ENCODE measurements at regions not wholly inside any gene's neighbourhood (a gene's known extent, or its start where the extent isn't known, plus 50 kb on each side); places are given as distances from the start of the nearest gene placed in this dataset.

DNA sequence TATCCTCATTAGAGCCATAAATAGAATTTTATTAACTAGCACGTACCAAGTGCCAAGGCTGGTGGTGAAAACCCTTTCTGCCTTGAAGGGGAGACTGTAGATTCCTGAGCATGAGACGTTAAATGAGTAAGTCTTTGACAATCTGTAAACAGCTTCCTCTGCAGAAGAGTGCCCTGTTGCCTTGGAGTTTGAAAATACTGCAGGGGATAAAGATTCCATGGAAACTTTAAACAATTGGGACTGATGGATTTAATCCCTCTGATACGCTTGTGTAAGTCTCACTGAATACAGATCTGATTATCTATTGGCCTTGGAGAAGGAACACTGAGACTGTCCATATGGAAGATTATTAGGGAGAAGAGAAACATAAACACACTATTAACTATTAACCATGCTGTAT, 1053.4 kb upstream of the RBFOX1 start:
- DNase-seq (ENCODE audit: low spot score), result no peak

DNA sequence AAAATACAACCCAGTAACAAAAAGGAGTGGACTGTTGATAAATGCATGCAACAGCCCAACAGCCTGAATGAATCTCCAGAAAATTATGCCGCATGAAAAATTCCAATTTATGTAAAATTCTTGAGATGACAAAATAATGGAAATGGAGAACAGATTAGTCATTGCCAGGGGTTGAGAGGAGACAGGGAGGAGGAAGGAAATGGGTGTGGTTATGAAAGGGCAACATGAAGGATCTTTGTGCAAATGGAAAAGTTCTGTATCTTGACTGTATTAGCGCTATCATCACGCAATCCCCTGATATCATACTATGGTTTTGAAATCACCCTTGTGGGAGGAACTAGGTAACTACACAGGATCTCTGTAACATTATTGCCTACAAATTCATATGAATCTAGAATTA, 1058.3 kb upstream of the RBFOX1 start:
- DNase-seq (ENCODE audit: low spot score), result no peak

DNA sequence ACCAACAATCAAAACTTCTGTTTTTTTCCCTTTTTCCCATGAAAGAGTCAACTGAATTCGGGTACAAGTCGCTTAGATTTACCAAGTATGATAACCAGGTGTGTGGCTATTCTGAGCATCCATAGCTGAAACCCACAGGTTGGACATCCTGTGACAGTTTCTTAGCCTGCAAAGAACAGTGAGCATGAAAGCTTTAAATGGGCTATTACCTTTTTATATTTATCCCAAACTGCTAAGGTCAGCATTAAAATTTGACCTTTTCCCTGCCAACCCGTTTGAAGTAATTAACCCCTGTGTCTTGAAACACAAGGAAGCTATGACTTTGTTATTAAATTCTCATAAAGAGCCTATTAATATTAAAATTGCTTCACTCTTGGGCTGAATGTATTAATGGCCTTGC, 1065.0 kb upstream of the RBFOX1 start:
- no peak for DNase-seq (ENCODE audit: low spot score)

DNA sequence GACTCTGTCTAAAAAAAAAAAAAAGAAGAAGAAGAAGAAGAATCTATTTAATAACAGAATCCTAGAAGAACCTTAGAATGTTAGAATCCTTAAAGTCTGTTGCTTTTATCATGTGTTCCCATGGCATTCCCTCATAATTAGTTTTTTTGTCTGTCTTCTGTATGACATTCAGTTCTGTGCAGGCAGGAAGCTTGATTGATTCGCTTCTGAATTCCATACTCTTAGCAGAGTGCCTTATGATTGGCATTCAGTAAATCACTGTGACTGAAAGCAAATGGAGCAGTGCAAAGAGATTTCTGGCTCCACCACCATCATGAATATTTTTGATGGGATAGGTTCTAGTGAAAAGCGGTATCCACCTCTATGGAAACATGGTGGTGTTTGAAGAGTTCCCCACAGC, 1065.9 kb upstream of the RBFOX1 start:
- no peak for DNase-seq (ENCODE audit: low spot score)

DNA sequence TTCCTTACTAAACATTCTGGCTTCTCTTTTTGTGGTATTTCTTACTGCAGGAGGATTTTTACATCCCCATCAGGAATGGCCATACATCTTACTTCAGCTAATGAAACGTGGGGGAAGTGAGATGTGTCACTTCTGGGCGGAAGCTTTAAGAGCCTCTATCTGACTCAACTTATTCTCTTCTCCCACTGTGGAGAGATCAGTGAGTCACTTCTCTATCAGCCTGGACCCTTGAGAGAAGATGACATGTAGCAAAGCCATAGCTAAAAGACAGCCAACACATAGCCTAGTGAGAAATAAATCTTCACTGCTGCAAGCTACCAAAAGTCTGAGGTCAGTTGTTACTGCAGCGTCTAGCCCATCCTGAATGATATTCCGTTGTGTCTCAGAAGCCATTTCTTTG, 1066.7 kb upstream of the RBFOX1 start:
- DNase-seq (ENCODE audit: low spot score), result no peak

DNA sequence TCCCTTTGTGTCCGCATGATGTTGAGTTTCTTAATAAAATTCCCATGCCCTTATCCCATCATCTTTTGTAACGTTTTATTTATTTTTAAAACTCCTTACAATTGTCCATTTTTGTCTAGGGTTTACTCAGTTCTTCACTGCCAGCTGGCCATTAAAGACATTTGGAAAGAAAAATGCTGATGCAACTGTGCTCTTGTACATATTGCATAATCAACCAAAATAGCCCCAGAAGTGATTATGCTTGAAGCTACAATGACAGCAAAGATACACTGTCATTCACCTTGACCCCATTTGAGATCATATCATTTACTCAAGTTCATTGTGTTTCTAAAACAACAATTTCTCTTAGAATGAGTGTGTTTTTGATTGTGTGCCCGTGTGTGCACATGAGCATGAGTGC, 1074.6 kb upstream of the RBFOX1 start:
- DNase-seq (ENCODE audit: low spot score), result no peak

DNA sequence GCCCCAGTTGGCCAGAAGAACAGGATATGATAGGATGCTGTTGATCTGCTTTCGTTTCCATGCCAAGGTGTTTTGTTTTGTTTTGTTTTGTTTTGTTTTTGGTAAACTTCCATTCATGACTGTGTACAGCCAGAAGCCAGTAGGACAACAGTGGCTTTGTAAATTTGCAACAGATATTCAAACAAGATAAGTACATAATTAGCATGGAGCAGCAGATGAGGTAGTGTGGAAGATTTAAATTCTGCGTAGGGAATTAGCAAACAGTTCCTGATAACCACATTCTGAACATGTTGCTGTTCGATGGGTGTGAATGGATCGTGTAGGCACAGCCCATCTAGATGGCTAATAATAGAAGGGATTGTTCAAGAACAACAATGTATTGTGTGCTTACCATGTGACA, 1080.1 kb upstream of the RBFOX1 start:
- DNase-seq (ENCODE audit: low spot score), result no peak

DNA sequence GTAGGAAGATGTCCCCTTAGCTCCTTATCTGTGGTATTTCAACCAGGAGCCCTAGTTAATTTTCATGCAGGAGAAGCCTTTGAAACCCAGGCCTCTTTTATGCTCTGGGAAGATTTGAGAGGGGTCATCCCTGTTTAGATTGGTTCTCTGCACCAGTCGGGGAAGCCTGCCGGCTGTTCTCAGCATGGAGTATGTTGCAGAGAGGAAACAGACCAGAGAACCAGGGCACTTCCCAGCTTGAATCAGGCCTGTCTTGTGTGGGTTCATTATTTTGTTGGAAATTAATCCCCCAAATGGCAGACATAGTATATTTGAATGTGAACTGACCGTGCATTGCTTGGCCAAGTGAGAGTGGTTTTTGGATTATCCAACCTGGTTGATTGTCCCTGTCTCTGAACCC, 1082.1 kb upstream of the RBFOX1 start:
- no peak for DNase-seq (ENCODE audit: low spot score)

DNA sequence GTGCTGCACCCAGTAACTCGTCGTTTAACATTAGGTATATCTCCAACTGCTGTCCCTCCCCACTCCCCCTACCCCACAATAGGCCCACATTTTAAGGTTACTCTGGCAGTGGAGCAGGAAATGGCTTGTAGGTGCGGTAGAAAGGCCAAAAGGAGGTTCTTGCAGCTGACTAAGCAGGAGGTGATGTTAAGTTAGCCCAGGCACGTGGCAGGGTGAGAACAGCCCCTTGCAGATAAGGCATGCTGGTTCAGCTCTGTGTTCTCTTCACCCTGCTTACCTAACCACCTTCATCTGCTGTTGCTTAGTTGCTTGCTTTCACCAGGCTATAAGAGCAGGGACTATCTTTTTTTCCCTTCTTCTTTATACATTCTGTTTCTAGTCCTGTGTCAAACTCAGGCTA, 1082.8 kb upstream of the RBFOX1 start:
- no peak for DNase-seq (ENCODE audit: low spot score)

DNA sequence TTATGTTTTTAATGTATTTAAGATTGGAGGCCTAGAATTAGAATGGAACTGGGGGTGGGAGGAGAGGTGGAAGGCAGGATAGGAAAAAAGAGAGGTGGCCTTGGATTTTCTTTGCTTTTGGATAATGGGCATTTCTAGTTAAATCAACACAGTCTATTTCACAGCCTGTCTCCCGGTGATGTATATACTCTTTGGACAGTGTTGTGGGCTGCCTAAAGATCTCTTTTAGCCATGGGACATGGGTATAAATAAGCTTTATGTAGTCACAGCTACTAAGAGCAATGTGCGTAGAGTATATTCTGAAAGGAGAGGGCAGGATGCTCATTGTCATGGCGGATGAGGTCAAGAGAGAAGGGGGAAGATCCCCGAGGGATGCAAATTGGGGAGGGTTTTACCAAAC, 1084.4 kb upstream of the RBFOX1 start:
- no peak for DNase-seq (ENCODE audit: low spot score)

DNA sequence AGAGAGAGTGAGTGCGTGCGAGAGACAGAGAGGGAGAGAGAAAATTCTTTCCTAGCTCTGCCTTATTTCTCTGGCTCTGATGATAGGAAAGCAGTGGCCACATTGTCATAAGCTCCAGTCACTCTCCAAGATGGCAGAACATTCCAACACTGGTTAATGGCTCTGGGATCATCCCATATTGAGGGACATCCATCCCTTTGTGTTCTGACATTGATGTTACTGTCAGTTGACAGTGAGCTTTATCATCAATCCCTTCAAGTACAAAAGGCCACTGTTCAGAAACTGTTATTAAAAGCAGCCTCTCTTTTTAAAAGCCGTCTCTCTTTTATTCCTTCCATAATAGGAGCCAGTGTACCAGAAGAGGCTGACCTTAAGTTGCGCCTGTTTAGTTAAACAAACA, 1084.9 kb upstream of the RBFOX1 start:
- DNase-seq (ENCODE audit: low spot score), result no peak

DNA sequence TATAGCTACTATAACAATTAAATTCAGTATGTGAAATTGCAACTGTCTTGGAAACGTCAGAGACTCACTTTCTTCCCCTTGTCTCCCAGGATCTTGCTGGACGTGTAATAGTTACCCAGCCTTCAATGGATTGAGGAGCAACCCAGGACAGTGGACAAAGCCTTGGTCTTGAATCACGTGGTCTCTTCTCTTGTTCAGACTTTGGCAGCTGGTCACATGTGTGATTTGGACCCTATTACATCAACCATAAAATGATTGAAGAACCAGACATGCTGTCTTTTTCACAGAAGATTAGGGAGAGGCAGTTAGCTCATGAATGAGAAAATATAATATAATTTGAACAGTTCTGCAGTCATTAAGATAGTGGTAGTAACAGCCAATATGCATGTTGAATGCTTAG, 1085.5 kb upstream of the RBFOX1 start:
- no peak for DNase-seq (ENCODE audit: low spot score)

DNA sequence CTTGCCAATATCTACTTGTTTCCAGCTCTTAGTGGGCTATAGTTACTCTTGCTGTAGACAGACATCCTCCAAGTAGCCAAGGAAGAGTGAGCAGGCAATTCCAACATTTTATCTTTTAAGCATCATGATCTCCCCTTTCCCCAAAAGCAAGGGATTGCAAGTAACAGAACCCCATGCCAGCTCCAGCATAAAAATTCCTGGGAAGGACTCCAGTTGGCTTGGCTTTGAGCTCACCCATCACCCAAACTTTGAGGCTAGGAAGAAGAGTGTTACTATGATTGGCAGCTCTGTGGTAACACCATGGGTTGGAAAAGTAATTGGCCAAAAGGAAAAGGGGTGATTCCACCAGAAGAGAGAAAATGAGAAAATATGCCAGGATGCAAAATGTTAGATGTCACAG, 1086.4 kb upstream of the RBFOX1 start:
- DNase-seq (ENCODE audit: low spot score), result no peak

DNA sequence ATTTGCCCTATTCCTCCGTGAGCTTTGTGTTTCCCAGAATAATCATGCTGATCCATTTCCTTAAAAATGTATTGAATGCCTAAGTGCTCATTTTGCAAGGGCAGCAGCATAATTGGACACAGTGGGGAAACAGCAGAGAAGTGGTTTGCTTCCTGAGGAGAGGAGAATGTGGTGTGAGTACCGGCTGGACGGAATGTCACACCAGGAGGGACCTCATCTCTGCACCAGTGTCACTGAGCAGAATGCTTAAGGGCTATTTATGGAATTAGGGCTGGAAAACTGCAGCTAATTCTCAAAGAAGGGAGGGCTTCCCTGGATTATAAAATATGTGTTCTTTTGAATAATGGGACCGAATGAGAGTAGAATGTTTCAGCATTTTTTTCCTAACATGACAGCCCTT, 1100.6 kb upstream of the RBFOX1 start:
- no peak for DNase-seq (ENCODE audit: low spot score)

DNA sequence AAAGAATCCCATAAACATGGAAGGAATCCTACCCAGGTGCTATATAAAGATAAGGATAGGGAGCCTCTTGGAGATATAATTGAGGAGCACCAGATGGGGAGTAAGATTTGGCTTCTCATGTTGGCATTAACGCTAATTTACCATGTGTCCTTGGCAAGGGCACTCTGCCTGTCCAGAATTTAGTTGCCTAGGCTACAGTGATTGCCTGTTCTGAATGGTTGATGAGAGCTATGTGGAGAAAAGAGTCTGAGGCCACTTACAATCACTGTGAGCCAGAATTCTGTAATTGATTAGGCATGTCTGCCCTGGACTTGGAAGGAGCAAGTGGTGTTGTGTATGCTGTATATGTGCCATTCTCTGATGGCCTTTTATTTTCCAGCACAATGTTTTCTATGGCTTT, 1101.2 kb upstream of the RBFOX1 start:
- no peak for DNase-seq (ENCODE audit: low spot score)

DNA sequence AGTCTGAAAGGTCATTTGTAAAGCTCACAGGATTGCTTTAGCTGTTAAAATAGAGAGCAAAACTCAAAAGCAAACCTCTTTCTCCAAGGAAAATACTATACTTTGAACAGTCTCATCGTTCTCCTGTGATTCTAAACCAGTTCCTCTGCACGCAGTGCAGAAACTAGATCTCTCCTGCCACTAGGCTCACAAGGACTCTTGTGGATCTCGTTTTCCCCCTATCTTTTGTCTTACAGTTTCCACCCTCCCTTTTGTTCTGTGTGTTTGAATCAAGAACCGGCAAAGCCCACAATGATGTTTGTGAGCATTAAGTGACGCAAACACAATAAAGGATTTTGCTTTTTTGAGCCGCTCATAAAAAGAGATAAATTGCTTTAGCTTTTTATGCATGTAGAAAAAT, 1103.5 kb upstream of the RBFOX1 start:
- DNase-seq (ENCODE audit: low spot score), result no peak

DNA sequence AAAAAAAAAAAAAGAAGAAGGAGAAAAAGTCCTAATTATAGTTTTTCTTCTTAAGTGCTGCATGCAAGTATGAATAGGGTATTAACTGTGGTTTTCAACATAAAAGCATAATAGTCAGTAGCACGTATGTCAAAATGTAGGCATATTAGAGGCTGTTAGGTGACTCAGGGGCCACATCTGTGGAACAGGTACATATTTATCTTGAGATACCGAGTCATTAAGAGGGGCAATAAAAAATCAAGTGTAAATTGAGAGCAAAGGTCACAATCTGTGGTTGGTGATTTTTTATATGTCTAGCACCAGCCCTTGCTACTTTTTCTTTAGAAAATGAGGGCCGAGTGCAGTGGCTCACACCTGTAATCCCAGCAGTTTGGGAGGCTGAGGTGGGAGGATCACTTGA, 1113.8 kb upstream of the RBFOX1 start:
- no peak for DNase-seq (ENCODE audit: low spot score)

DNA sequence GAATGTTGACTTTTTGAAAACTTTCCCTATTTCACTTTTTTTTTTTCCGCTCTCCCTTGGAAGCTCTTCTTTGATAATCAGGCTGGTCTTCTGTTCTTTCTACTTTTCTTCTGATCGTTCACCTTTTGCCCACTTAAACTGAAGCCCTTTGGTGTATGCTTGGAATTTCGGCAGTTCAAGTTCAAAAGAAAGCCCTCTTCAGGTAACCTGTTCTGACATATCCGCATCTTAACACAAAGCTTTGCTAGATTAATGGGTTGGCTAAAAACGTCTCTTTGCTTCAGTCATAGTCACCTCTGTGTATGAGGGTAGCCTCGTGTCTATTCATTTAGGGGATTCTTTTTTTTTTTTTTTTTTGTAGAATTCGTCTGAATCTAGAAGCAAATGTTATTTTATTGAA, 1115.8 kb upstream of the RBFOX1 start:
- no peak for DNase-seq (ENCODE audit: low spot score)

DNA sequence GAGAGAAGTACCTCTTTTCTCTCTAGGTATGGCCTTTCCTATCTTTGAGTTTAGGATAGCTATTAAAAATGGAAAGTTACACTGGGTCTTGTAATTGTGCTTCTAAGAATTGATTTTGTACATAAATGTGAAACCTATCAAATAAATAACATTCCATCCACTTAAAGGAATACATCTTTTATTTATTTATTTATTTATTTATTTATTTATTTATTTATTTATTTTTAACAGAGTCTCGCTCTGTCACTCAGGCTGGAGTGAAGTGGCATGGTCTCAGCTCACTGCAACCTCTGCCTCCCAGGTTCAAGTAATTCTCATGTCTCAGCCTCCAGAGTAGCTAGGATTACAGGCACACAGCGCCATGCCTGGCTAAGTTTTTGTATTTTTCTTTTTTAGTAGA, 1114.0 kb upstream of the EEF2KMT start:
- DNase-seq (ENCODE audit: low spot score), result no peak

DNA sequence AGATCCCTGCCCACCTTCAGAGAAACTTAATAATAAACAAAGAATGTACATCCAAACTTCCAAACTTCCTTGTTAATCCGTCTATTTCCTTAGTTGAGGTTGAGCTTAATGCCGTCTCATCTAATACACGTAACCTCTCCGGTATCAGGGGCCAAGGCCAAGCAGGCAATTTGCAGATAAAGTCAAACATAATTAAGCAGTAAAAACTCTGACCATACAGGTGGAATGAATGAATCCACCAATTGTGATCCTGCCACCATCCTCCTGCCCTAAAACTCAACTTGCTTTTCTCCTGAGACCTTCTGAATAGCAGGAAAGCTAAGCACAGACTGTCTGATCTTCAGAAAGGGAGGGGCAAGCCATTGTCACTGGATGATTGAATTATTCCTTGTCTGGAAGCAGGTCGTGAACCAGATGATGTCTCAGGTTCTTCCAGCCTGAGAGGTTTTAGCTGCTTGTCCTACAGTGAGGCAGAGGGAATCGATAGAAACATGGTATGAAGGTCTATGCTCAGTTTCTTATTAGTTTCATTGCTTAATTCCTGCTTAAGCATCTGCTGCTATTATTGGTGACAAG, 1111.8 kb upstream of the EEF2KMT start:
- no peak for DNase-seq (ENCODE audit: low spot score)

DNA sequence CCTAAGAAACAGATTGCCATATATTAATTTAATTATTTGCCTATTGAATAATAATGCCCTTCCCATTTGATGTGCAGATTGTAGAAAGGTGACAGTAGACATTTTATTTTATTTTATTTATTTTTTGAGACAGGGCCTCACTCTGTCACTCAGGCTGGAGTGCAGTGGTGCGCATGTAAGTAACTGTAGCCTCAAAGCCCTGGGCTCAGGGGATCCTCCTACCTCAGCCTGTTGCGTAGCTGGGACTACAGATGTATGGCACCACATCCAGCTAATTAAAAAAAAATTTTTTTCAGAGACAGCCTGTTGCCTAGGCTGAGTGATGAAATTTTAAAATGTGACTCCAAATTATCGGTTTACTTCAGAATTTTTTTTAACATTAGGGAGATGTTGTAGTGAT, 1110.0 kb upstream of the EEF2KMT start:
- no peak for DNase-seq (ENCODE audit: low spot score)

DNA sequence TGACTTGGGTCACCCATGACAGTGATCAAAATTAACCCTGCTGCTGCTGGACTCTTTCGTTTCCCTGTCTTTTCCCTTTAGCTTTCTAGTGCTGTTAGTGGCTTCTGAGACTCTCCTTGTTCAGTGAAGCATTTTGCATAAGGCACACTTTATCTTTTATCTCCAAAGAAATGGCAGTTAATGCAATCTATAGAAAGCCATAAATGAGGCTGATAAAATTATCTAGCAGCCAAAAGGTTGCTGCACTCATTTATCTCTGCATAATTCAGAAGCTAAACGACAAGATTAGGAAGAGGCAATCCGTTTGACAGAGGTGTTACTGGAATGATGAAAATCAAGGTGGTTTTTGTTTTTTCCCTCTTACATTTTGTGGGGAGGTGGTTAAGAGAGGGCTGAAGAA, 1109.5 kb upstream of the EEF2KMT start:
- DNase-seq (ENCODE audit: low spot score), result no peak

DNA sequence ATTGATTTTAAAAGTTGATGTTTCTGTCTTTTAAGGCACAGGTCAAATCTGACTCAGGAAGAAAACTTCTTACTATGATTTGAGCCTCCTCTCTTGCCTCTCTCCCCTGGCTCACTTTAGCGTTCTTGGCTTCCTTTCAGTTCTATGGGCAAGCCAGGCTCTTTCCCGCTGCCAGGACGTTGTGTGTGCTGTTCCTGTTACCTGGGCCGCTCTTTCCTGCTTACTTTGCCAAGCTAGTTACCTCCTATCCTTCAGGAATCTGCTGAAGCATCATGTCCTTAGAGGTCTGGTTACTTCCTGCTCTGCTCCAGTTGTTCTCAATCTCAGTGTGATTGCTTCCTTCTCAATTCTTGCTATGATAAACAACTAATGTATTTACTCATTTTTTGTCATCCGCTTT, 1108.5 kb upstream of the EEF2KMT start:
- DNase-seq (ENCODE audit: low spot score), result no peak

DNA sequence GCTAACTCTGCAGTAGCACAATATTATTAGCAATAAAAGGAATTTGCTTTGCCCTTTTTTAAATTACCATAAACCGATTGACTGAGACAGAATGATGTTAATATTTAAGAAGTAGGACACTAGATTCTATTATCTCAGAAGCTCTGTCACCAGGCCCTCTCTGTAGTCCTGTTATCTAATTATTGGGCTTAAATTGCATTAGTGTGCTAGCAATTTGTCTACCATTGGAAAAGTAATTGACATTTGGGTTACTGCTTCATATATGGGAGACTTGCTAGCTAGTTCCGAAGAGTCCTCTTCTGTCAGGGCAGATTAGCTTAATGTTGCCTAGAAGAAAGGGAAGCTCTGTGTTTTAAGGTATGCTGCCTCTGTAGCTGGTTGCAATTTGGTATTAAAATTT, 1107.3 kb upstream of the EEF2KMT start:
- no peak for DNase-seq (ENCODE audit: low spot score)

DNA sequence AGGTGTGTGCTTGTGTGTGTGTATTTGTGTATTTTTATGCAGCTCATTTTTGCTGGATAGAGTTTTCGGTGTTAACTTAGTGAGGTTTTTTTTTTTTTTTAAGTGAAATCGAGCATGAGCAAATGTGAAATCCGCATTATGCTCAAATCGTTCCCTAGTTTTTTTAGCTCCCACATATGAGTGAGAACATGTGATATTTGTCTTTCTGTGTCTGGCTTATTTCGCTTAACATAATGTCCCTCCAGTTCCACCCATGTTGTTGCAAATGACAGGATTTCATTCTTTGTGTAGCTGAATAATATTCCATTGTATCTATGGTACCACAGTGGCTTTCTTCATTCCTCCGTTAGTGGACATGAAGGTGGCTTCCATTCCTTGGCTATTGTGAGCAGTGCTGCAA, 1103.3 kb upstream of the EEF2KMT start:
- DNase-seq (ENCODE audit: low spot score), result no peak
